ENCODE measurements at regions not wholly inside any gene's neighbourhood (a gene's known extent, or its start where the extent isn't known, plus 50 kb on each side); places are given as distances from the start of the nearest gene placed in this dataset.

- no peak for DNase-seq
These were observed 181.6 kb downstream of the SHANK2 start for GRCh38 chr11:71070490-71071453.

- DNase-seq: no peak
These were observed 183.4 kb downstream of the SHANK2 start for GRCh38 chr11:71068963-71069362.

GRCh38 chr11:71067753-71068152 is 184.6 kb downstream of the SHANK2 start:
- DNase-seq: no peak

GRCh38 chr11:71066311-71066710 is 186.1 kb downstream of the SHANK2 start:
- no peak for DNase-seq

GRCh38 chr11:71065841-71066240 is 186.5 kb downstream of the SHANK2 start:
- DNase-seq: no peak

- no peak for DNase-seq
These were observed 187.5 kb downstream of the SHANK2 start for GRCh38 chr11:71064702-71065515.

- no peak for DNase-seq
These were observed 188.2 kb downstream of the SHANK2 start for GRCh38 chr11:71064183-71064582.

- no peak for DNase-seq
These were observed 189.2 kb downstream of the SHANK2 start for GRCh38 chr11:71063129-71063528.

GRCh38 chr11:71062199-71062598 is 190.2 kb downstream of the SHANK2 start:
- DNase-seq: no peak

- DNase-seq: no peak
These were observed 192.0 kb downstream of the SHANK2 start for GRCh38 chr11:71060391-71060791.

- no peak for DNase-seq
These were observed 192.7 kb downstream of the SHANK2 start for GRCh38 chr11:71059662-71060061.

- no peak for DNase-seq
These were observed 196.5 kb downstream of the SHANK2 start for GRCh38 chr11:71055925-71056324.
